ENCODE measurements at regions not wholly inside any gene's neighbourhood (a gene's known extent, or its start where the extent isn't known, plus 50 kb on each side); places are given as distances from the start of the nearest gene placed in this dataset.

GRCh38 chr6:165219629-165220028 lies 89.8 kb downstream of the C6orf118 start:
- TF ChIP-seq CTCF (IDR thresholded peaks at IDR 0.05): no peak
- TF ChIP-seq POLR2A (IDR thresholded peaks at IDR 0.05): no peak
